NCI-H82 (cell line): ENCODE measurements at regions not wholly inside any gene's neighbourhood (a gene's known extent, or its start where the extent isn't known, plus 50 kb on each side); places are given as distances from the start of the nearest gene placed in this dataset.
"Not testable (repeated sequence)": the region's sequence is repeated elsewhere in the genome, so short reads cannot be mapped to it uniquely, and the experiment has no call there.

Experiments
- DNase-seq: peaks from one replicate; lab custom pipeline; 2025; lab: John Stamatoyannopoulos, UW

- no peak for DNase-seq
These were observed 637.9 kb downstream of the NXPH1 start for GRCh38 chr7:9071160-9071762.

GRCh38 chr7:9075774-9076173 is 642.4 kb downstream of the NXPH1 start:
- DNase-seq: peak; percentile 21

GRCh38 chr7:9082203-9082602 is 648.8 kb downstream of the NXPH1 start:
- DNase-seq: no peak

GRCh38 chr7:9083837-9084236 is 650.4 kb downstream of the NXPH1 start:
- peak; percentile 74 for DNase-seq

- DNase-seq: no peak
These were observed 657.9 kb downstream of the NXPH1 start for GRCh38 chr7:9091282-9091681.

- no peak for DNase-seq
These were observed 664.2 kb downstream of the NXPH1 start for GRCh38 chr7:9097565-9098060.

- no peak for DNase-seq
These were observed 666.9 kb downstream of the NXPH1 start for GRCh38 chr7:9100289-9100688.

- DNase-seq: no peak
These were observed 669.4 kb downstream of the NXPH1 start for GRCh38 chr7:9102846-9103245.

- no peak for DNase-seq
These were observed 673.3 kb downstream of the NXPH1 start for GRCh38 chr7:9106747-9107146.

- DNase-seq: no peak
These were observed 686.9 kb downstream of the NXPH1 start for GRCh38 chr7:9120331-9120730.

- no peak for DNase-seq
These were observed 690.9 kb downstream of the NXPH1 start for GRCh38 chr7:9124320-9124719.

- DNase-seq: no peak
These were observed 691.8 kb downstream of the NXPH1 start for GRCh38 chr7:9125246-9125645.

GRCh38 chr7:9127901-9128300 is 694.5 kb downstream of the NXPH1 start:
- no peak for DNase-seq

GRCh38 chr7:9148687-9149086 is 715.3 kb downstream of the NXPH1 start:
- DNase-seq: no peak

GRCh38 chr7:9149499-9150082 is 716.2 kb downstream of the NXPH1 start:
- DNase-seq: no peak

- not testable (repeated sequence) for DNase-seq
These were observed 730.3 kb downstream of the NXPH1 start for GRCh38 chr7:9163691-9164090.

GRCh38 chr7:9175871-9176270 is 742.5 kb downstream of the NXPH1 start:
- no peak for DNase-seq

- no peak for DNase-seq
These were observed 747.9 kb downstream of the NXPH1 start for GRCh38 chr7:9181356-9181755.

- no peak for DNase-seq
These were observed 753.3 kb downstream of the NXPH1 start for GRCh38 chr7:9186730-9187129.

- peak; percentile 99 for DNase-seq
These were observed 756.3 kb downstream of the NXPH1 start for GRCh38 chr7:9189703-9190102.

- DNase-seq: peak; percentile 15
These were observed 759.6 kb downstream of the NXPH1 start for GRCh38 chr7:9192969-9193368.

- peak; percentile 98 for DNase-seq
These were observed 767.2 kb downstream of the NXPH1 start for GRCh38 chr7:9200626-9201025.

- peak; percentile 33 for DNase-seq
These were observed 768.5 kb downstream of the NXPH1 start for GRCh38 chr7:9201928-9202327.

GRCh38 chr7:9204571-9204970 is 771.2 kb downstream of the NXPH1 start:
- peak; percentile 73 for DNase-seq
